Calu3 (cell line): ENCODE measurements at regions not wholly inside any gene's neighbourhood (a gene's known extent, or its start where the extent isn't known, plus 50 kb on each side); places are given as distances from the start of the nearest gene placed in this dataset.

Experiments
- BruUV-seq: library from RNA; stranded (reverse); fragments of 400-500 nt; replicated peaks from 2 replicates; lab custom pipeline; 2021; lab: Mats Ljungman, UMichigan
- CTCF ChIA-PET: fragments of 300-600 bp; sonication (Branson Sonifier 250); formaldehyde crosslinking; loops from one replicate; lab custom pipeline; 2022; ENCODE audit warnings: antibody characterized with exemption; lab: Charles Lee
- DNase-seq: peaks from one replicate; pipeline ENCODE4 v3.0.0; 2022
- H3K27ac Mint-ChIP-seq: one replicate; pipeline ENCODE4 v1.8.0; 2022; ENCODE audit warnings: mixed read lengths; ENCODE audit not compliant: unreplicated experiment
- H3K27me3 Mint-ChIP-seq: one replicate; pipeline ENCODE4 v1.8.0; 2022; ENCODE audit warnings: mixed read lengths; ENCODE audit not compliant: unreplicated experiment
- H3K36me3 Mint-ChIP-seq: one replicate; pipeline ENCODE4 v1.8.0; 2022; ENCODE audit warnings: mild to moderate bottlenecking, moderate library complexity, mixed read lengths; ENCODE audit not compliant: insufficient read depth, unreplicated experiment
- H3K4me1 Mint-ChIP-seq: one replicate; pipeline ENCODE4 v1.8.0; 2022; ENCODE audit warnings: mild to moderate bottlenecking, low read depth, mixed read lengths; ENCODE audit not compliant: unreplicated experiment
- H3K4me3 Mint-ChIP-seq: one replicate; pipeline ENCODE4 v1.8.0; 2022; ENCODE audit warnings: mild to moderate bottlenecking, low read depth, moderate library complexity, mixed read lengths; ENCODE audit not compliant: unreplicated experiment
- H3K9me3 Mint-ChIP-seq: one replicate; pipeline ENCODE4 v1.8.0; 2022; ENCODE audit warnings: low read depth, mixed read lengths; ENCODE audit not compliant: unreplicated experiment
- CTCF ChIP-seq: fragments of 200-600 bp; IDR thresholded peaks from one replicate; pipeline ENCODE4 v1.8.0; 2022; ENCODE audit warnings: antibody characterized with exemption; ENCODE audit not compliant: unreplicated experiment
- intact Hi-C: fragments of 100-400 bp; cut with micrococcal nuclease; formaldehyde crosslinking; loops from one replicate; pipeline ENCODE4 v1.10.0; 2022; ENCODE audit not compliant: unreplicated experiment

- Mint-ChIP-seq H3K4me3 (no peak overlapping the region), H3K36me3 (no peaks in the 10 kb centered on the region), H3K27ac (no peak overlapping the region), H3K9me3 (no peaks in the 10 kb centered on the region), H3K4me1 (no peaks in the 10 kb centered on the region), H3K27me3 (no peaks in the 10 kb centered on the region)
- intact Hi-C loops: no loop called here
- CTCF ChIA-PET: no interaction called here
- BruUV-seq: no TSS peak
- no peak for TF ChIP-seq CTCF
- no peak for DNase-seq
These were observed 612.9 kb upstream of the EPHA6 start for GRCh38 chr3:96201463-96201862.

- no peak for TF ChIP-seq CTCF
- Mint-ChIP-seq H3K27ac (no peak overlapping the region), H3K4me3 (no peak overlapping the region), H3K27me3 (no peaks in the 10 kb centered on the region), H3K9me3 (no peaks in the 10 kb centered on the region), H3K4me1 (no peaks in the 10 kb centered on the region), H3K36me3 (no peaks in the 10 kb centered on the region)
- no peak for DNase-seq
- intact Hi-C loops: no loop called here
- BruUV-seq: no TSS peak
- CTCF ChIA-PET: no interaction called here
These were observed 612.2 kb upstream of the EPHA6 start for GRCh38 chr3:96202181-96202580.

GRCh38 chr3:96209699-96210098 lies 604.7 kb upstream of the EPHA6 start:
- intact Hi-C loops: no loop called here
- Mint-ChIP-seq H3K27me3 (no peaks in the 10 kb centered on the region), H3K9me3 (peaks cover 3% of the 10 kb centered on the region), H3K4me3 (no peak overlapping the region), H3K4me1 (peaks cover 10% of the 10 kb centered on the region), H3K27ac (peak overlapping the region; percentile 17), H3K36me3 (no peaks in the 10 kb centered on the region)
- TF ChIP-seq CTCF: no peak
- BruUV-seq: no TSS peak
- CTCF ChIA-PET: no interaction called here
- DNase-seq: peak; percentile 2

GRCh38 chr3:96213393-96213792 lies 601.0 kb upstream of the EPHA6 start:
- Mint-ChIP-seq H3K27ac (no peak overlapping the region), H3K36me3 (no peaks in the 10 kb centered on the region), H3K27me3 (no peaks in the 10 kb centered on the region), H3K4me3 (no peak overlapping the region), H3K9me3 (peaks cover 3% of the 10 kb centered on the region), H3K4me1 (peaks cover 10% of the 10 kb centered on the region)
- no peak for TF ChIP-seq CTCF
- no TSS peak for BruUV-seq
- intact Hi-C loops: no loop called here
- CTCF ChIA-PET: no interaction called here
- DNase-seq: no peak
